Urothelium cell line (cell line): ENCODE measurements at regions not wholly inside any gene's neighbourhood (a gene's known extent, or its start where the extent isn't known, plus 50 kb on each side); places are given as distances from the start of the nearest gene placed in this dataset.
"Not testable (repeated sequence)": the region's sequence is repeated elsewhere in the genome, so short reads cannot be mapped to it uniquely, and the experiment has no call there.

Source experiments
- DNase-seq: peaks from one replicate; pipeline ENCODE4 v3.0.0; 2011; ENCODE audit warnings: low spot score, mixed read lengths
- FAIRE-seq: peaks from 2 replicates; lab custom pipeline; 2011; peaks lifted over from hg19 to GRCh38; lab: Jason Lieb, UNC

- DNase-seq = peak; percentile 16
- no peak for FAIRE-seq
These were observed 278.6 kb upstream of the GNPDA2 start for GRCh38 chr4:45004847-45005565.

GRCh38 chr4:45004326-45004725, 278.0 kb upstream of the GNPDA2 start:
- no peak for FAIRE-seq
- DNase-seq = no peak

- DNase-seq (no peak), FAIRE-seq (no peak)
These were observed 270.0 kb upstream of the GNPDA2 start for GRCh38 chr4:44996276-44996845.

GRCh38 chr4:44988011-44988410, 261.7 kb upstream of the GNPDA2 start:
- FAIRE-seq (no peak), DNase-seq (no peak)

- FAIRE-seq = no peak
- DNase-seq = no peak
These were observed 259.6 kb upstream of the GNPDA2 start for GRCh38 chr4:44985938-44986337.

GRCh38 chr4:44985152-44985551, 258.8 kb upstream of the GNPDA2 start:
- DNase-seq (no peak), FAIRE-seq (no peak)

- FAIRE-seq (no peak), DNase-seq (no peak)
These were observed 257.7 kb upstream of the GNPDA2 start for GRCh38 chr4:44984083-44984482.

GRCh38 chr4:44983083-44983482, 256.7 kb upstream of the GNPDA2 start:
- FAIRE-seq (no peak), DNase-seq (no peak)

GRCh38 chr4:44978020-44978419, 251.7 kb upstream of the GNPDA2 start:
- no peak for DNase-seq
- FAIRE-seq = no peak

- no peak for FAIRE-seq
- no peak for DNase-seq
These were observed 239.2 kb upstream of the GNPDA2 start for GRCh38 chr4:44965435-44966095.

GRCh38 chr4:44964086-44964485, 237.7 kb upstream of the GNPDA2 start:
- not testable (repeated sequence) for DNase-seq, FAIRE-seq

- FAIRE-seq (no peak), DNase-seq (no peak)
These were observed 234.8 kb upstream of the GNPDA2 start for GRCh38 chr4:44961001-44961755.

GRCh38 chr4:44931720-44932119, 205.4 kb upstream of the GNPDA2 start:
- DNase-seq = no peak
- FAIRE-seq = no peak

GRCh38 chr4:44928785-44929184, 202.4 kb upstream of the GNPDA2 start:
- no peak for DNase-seq
- no peak for FAIRE-seq

- DNase-seq (peak; percentile 48), FAIRE-seq (no peak)
These were observed 201.3 kb upstream of the GNPDA2 start for GRCh38 chr4:44927399-44928380.

- DNase-seq = peak; percentile 27
These were observed 190.1 kb upstream of the GNPDA2 start for GRCh38 chr4:44916411-44916810.

GRCh38 chr4:44914748-44915147, 188.4 kb upstream of the GNPDA2 start:
- no peak for DNase-seq
- FAIRE-seq = no peak

More at GRCh38 chr4:44916411-44916810, 190.1 kb upstream of the GNPDA2 start:
- no peak for FAIRE-seq

- FAIRE-seq (no peak), DNase-seq (no peak)
These were observed 187.9 kb upstream of the GNPDA2 start for GRCh38 chr4:44914223-44914622.

- DNase-seq = no peak
- FAIRE-seq = no peak
These were observed 186.6 kb upstream of the GNPDA2 start for GRCh38 chr4:44912980-44913379.

GRCh38 chr4:44908565-44908964, 182.2 kb upstream of the GNPDA2 start:
- FAIRE-seq = no peak
- DNase-seq = no peak
